T-cell (primary cell): ENCODE measurements at regions not wholly inside any gene's neighbourhood (a gene's known extent, or its start where the extent isn't known, plus 50 kb on each side); places are given as distances from the start of the nearest gene placed in this dataset.
"Not testable (repeated sequence)": the region's sequence is repeated elsewhere in the genome, so short reads cannot be mapped to it uniquely, and the experiment has no call there.

Experiments
- ATAC-seq, 4 experiments: fragments of 200-7000 bp in 3 of 4; fragments of 150-1000 bp in 1 of 4; cut with Tn5 transposase; replicated peaks in 1 of 4; 1 replicate in 3 of 4; 2 replicates in 1 of 4; pipeline ENCODE4 v1.10.0; 2021; ENCODE audit warnings: moderate library complexity in 3 of 4, mild to moderate bottlenecking in 2 of 4, moderate number of reproducible peaks in 1 of 4
- CTCF ChIA-PET, 2 donors: fragments of 300-600 bp; sonication (Branson Sonifier 250); formaldehyde crosslinking; loops; one replicate each; lab custom pipeline; 2022; ENCODE audit warnings: antibody characterized with exemption in 2 of 2; lab: Charles Lee
- POLR2A ChIA-PET, 2 donors: fragments of 300-600 bp; sonication (Branson Sonifier 250); formaldehyde crosslinking; loops; one replicate each; lab custom pipeline; 2022; ENCODE audit warnings: antibody characterized with exemption in 2 of 2; lab: Charles Lee
- DNase-seq, 35 experiments: peaks; one replicate each; pipeline versions ENCODE4 v3.0.0 to v3.0.0-alpha.2; 2013 to 2023
- H3K27ac ChIP-seq: one replicate; pipeline ENCODE4 v1.5.1; 2013; ENCODE audit warnings: low read length
- H3K27me3 ChIP-seq, 2 experiments: replicated peaks in 1 of 2; 1 replicate in 1 of 2; 2 replicates in 1 of 2; pipeline versions ENCODE4 v1.6.1 to v1.7.0; 2013; ENCODE audit warnings: low read length in 1 of 2, mixed read lengths in 1 of 2; ENCODE audit not compliant: control insufficient read depth in 2 of 2, insufficient read depth in 2 of 2; ENCODE audit errors: extremely low read depth in 1 of 2
- H3K36me3 ChIP-seq, 2 donors: 1 replicate in 1 of 2; 2 replicates in 1 of 2; pipeline versions ENCODE4 v1.6.1 to v1.7.0; 2013; ENCODE audit warnings: low read length in 1 of 2; ENCODE audit not compliant: control insufficient read depth in 2 of 2, insufficient read depth in 1 of 2; ENCODE audit errors: extremely low read depth in 1 of 2
- H3K4me1 ChIP-seq, 2 experiments: 1 replicate in 1 of 2; 2 replicates in 1 of 2; pipeline versions ENCODE4 v1.6.1 to v1.7.0; 2013; ENCODE audit warnings: low read length in 2 of 2, mixed read lengths in 1 of 2; ENCODE audit not compliant: insufficient read depth in 2 of 2, control insufficient read depth in 1 of 2; ENCODE audit errors: extremely low read depth in 1 of 2
- H3K4me3 ChIP-seq, 2 donors: 1 replicate in 1 of 2; 2 replicates in 1 of 2; pipeline versions ENCODE4 v1.5.1 to v1.7.0; 2013; ENCODE audit warnings: mild to moderate bottlenecking in 2 of 2, low read length in 1 of 2, moderate library complexity in 1 of 2; ENCODE audit not compliant: control insufficient read depth in 1 of 2; ENCODE audit errors: extremely low read depth in 1 of 2
- H3K9me3 ChIP-seq: 2 replicates; pipeline ENCODE4 v1.7.0; 2013
- H3K27ac Mint-ChIP-seq, 2 donors: one replicate each; pipeline ENCODE4 v1.8.0; 2020 to 2021; ENCODE audit warnings: mild to moderate bottlenecking in 2 of 2, mixed read lengths in 2 of 2
- H3K27me3 Mint-ChIP-seq, 2 donors: one replicate each; pipeline ENCODE4 v1.8.0; 2021 to 2022; ENCODE audit warnings: mixed read lengths in 2 of 2
- H3K36me3 Mint-ChIP-seq: one replicate; pipeline ENCODE4 v1.8.0; 2021; ENCODE audit warnings: mixed read lengths
- H3K4me1 Mint-ChIP-seq, 3 donors: one replicate each; pipeline ENCODE4 v1.8.0; 2020 to 2022; ENCODE audit warnings: mixed read lengths in 3 of 3, mild to moderate bottlenecking in 1 of 3
- H3K4me3 Mint-ChIP-seq, 3 donors: one replicate each; pipeline ENCODE4 v1.8.0; 2020 to 2022; ENCODE audit warnings: mild to moderate bottlenecking in 3 of 3, mixed read lengths in 3 of 3, moderate library complexity in 3 of 3
- H3K9me3 Mint-ChIP-seq, 3 donors: one replicate each; pipeline ENCODE4 v1.8.0; 2020 to 2022; ENCODE audit warnings: mixed read lengths in 3 of 3
- WGBS: methylation state at CpG from one replicate; pipeline ENCODE4 v1.1.5; 2013; ENCODE audit warnings: missing lambda C conversion rate; ENCODE audit not compliant: insufficient coverage; 5-methylcytosine and 5-hydroxymethylcytosine counted together

DNA sequence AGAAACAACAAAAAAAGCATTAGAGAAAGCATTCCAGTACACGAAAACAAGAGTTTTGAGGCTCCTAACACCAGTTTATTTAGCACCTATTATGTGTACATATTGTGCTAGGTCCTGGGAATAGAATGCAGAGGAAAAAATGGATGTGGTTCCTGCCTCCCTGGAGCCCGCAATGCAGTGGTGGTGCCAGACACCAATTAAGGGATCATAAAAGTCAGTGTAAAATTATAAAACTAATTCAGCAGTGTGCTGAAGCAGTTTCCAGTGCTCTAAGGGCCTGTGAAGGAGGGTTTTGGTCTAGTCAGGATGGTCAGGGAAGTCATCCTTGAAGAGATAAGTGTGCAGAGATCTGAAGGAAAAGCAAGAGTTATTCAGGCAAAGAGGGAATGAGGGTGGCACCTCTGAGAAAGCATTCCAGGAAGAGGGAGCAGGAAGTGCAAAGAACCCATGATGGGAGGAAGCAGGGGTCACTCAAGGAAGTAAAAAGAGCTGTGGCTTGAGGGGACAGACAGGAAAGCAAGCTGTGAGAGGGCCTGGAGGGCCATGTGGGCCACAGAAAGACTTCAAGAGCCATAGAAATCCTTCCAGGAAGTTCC is 65.2 kb upstream of the IFNLR1 start:
- no CpG with 5 or more reads among the region's 2 CpGs for WGBS
- CTCF ChIA-PET = no interaction called here
- ATAC-seq = no peak

GRCh38 chr1:24251501-24251900 is 64.4 kb upstream of the IFNLR1 start:
- Histone ChIP-seq H3K36me3 (no peaks in the 10 kb centered on the region), H3K9me3 (no peaks in the 10 kb centered on the region), H3K27ac (no peak overlapping the region), H3K27me3 (peaks cover 0 to 6% of the 10 kb centered on the region in 2 experiments), H3K4me3 (no peak overlapping the region), H3K4me1 (no peaks in the 10 kb centered on the region)
- CTCF ChIA-PET = no interaction called here
- Mint-ChIP-seq H3K4me1 (no peaks in the 10 kb centered on the region), H3K27ac (no peak overlapping the region), H3K36me3 (no peaks in the 10 kb centered on the region), H3K4me3 (no peak overlapping the region), H3K9me3 (no peaks in the 10 kb centered on the region), H3K27me3 (no peaks in the 10 kb centered on the region)
- POLR2A ChIA-PET = no interaction called here
- DNase-seq (no peak), ATAC-seq (no peak)
- WGBS = no CpG with 5 or more reads among the region's 2 CpGs

More for the DNA sequence above, 65.2 kb upstream of the IFNLR1 start:
- no peak for DNase-seq
- Histone ChIP-seq H3K4me1 (no peaks in the 10 kb centered on the region), H3K4me3 (no peak overlapping the region), H3K27me3 (peaks cover 0 to 6% of the 10 kb centered on the region in 2 experiments), H3K36me3 (no peaks in the 10 kb centered on the region), H3K9me3 (no peaks in the 10 kb centered on the region), H3K27ac (no peak overlapping the region)
- H3K36me3 Mint-ChIP-seq = no peaks in the 10 kb centered on the region
- POLR2A ChIA-PET = no interaction called here
- H3K4me3 Mint-ChIP-seq = no peak overlapping the region
- no peaks in the 10 kb centered on the region for H3K9me3 Mint-ChIP-seq
- H3K27me3 Mint-ChIP-seq = no peaks in the 10 kb centered on the region
- no peak overlapping the region for H3K27ac Mint-ChIP-seq
- H3K4me1 Mint-ChIP-seq = no peaks in the 10 kb centered on the region

DNA sequence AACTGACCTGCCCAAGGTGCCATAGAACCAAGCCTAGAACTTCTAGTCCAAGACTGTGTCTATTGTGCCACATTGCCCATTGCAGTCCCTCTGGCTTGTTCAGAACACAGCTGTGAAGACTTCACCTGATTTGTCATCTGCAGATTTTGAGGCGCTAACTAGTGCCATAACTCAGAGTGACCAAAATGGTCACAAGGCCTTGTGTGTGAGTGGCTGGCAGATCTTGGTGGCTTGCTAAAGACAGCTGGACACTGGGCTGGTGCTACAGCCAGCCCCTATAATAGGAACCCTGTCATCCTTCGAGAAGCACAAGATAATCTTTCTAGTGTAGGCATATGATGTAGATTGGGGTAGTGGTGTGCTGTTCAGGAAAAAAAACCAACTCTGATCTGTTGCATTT is 63.7 kb upstream of the IFNLR1 start:
- no peaks in the 10 kb centered on the region for H3K4me1 ChIP-seq
- DNase-seq = no peak
- Mint-ChIP-seq H3K27ac (no peak overlapping the region), H3K27me3 (no peaks in the 10 kb centered on the region), H3K36me3 (no peaks in the 10 kb centered on the region), H3K4me3 (no peak overlapping the region), H3K9me3 (no peaks in the 10 kb centered on the region), H3K4me1 (no peaks in the 10 kb centered on the region)
- no peak overlapping the region for H3K4me3 ChIP-seq
- ChIA-PET POLR2A (no interaction called here), CTCF (no interaction called here)
- no peaks in the 10 kb centered on the region for H3K9me3 ChIP-seq
- 100% methylated on average over 1 of the region's 2 CpGs for WGBS
- H3K27ac ChIP-seq = no peak overlapping the region
- H3K36me3 ChIP-seq = no peaks in the 10 kb centered on the region
- peaks cover 0 to 6% of the 10 kb centered on the region in 2 experiments for H3K27me3 ChIP-seq
- ATAC-seq = no peak

GRCh38 chr1:24250224-24250623 is 63.1 kb upstream of the IFNLR1 start:
- POLR2A ChIA-PET = no interaction called here
- H3K4me3 ChIP-seq = no peak overlapping the region
- H3K36me3 ChIP-seq = no peaks in the 10 kb centered on the region
- Mint-ChIP-seq H3K27me3 (no peaks in the 10 kb centered on the region), H3K36me3 (no peaks in the 10 kb centered on the region), H3K4me3 (no peak overlapping the region), H3K27ac (no peak overlapping the region), H3K9me3 (no peaks in the 10 kb centered on the region), H3K4me1 (no peaks in the 10 kb centered on the region)
- no peaks in the 10 kb centered on the region for H3K4me1 ChIP-seq
- peaks cover 0 to 6% of the 10 kb centered on the region in 2 experiments for H3K27me3 ChIP-seq
- DNase-seq = no peak
- CTCF ChIA-PET = no interaction called here
- H3K9me3 ChIP-seq = no peaks in the 10 kb centered on the region
- no CpG with 5 or more reads among the region's 2 CpGs for WGBS
- no peak overlapping the region for H3K27ac ChIP-seq
- no peak for ATAC-seq

GRCh38 chr1:24248859-24249258 is 61.8 kb upstream of the IFNLR1 start:
- Histone ChIP-seq H3K27ac (no peak overlapping the region), H3K27me3 (no peaks in the 10 kb centered on the region), H3K4me3 (no peak overlapping the region), H3K36me3 (no peaks in the 10 kb centered on the region), H3K9me3 (no peaks in the 10 kb centered on the region), H3K4me1 (no peaks in the 10 kb centered on the region)
- Mint-ChIP-seq H3K27ac (no peak overlapping the region), H3K36me3 (no peaks in the 10 kb centered on the region), H3K4me3 (no peak overlapping the region), H3K4me1 (no peaks in the 10 kb centered on the region), H3K9me3 (no peaks in the 10 kb centered on the region), H3K27me3 (no peaks in the 10 kb centered on the region)
- DNase-seq (peak in 1 of 35 experiments; percentile 4), ATAC-seq (no peak)
- CTCF ChIA-PET = no interaction called here
- no CpG with 5 or more reads among the region's 1 CpG for WGBS
- POLR2A ChIA-PET = no interaction called here

- POLR2A ChIA-PET, H3K9me3 ChIP-seq, ATAC-seq, CTCF ChIA-PET, H3K27me3 Mint-ChIP-seq, DNase-seq, H3K27ac ChIP-seq, H3K4me1 ChIP-seq, H3K4me1 Mint-ChIP-seq, H3K27ac Mint-ChIP-seq, H3K4me3 ChIP-seq, H3K36me3 Mint-ChIP-seq, H3K36me3 ChIP-seq, H3K27me3 ChIP-seq, H3K9me3 Mint-ChIP-seq, H3K4me3 Mint-ChIP-seq: not testable (repeated sequence)
- WGBS = 100% methylated on average over 2 of the region's 7 CpGs
Measured at GRCh38 chr1:24247337-24247736, 60.2 kb upstream of the IFNLR1 start.
